SW 1271 (cell line): ENCODE measurements at regions not wholly inside any gene's neighbourhood (a gene's known extent, or its start where the extent isn't known, plus 50 kb on each side); places are given as distances from the start of the nearest gene placed in this dataset.

Experiments used
- DNase-seq, 2 experiments: peaks; one replicate each; lab custom pipeline; 2025; lab: John Stamatoyannopoulos, UW

DNA sequence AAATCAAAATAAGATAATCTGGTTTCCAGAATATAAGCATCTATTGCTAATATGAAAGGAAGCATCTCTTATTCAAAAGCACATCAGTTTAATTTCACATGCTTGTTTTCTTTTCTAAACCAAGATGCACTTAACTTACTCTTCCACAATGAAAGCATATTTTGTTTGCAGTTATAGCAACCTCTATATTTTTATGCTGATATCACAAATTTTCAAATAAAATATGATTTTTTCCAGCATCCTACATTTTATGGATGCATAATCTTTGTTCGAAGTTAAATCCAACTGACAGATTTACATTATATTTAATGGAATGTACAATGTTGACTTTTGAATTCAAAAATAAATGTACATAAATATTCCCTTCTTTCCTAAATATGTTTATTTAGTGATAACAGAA lies 978.3 kb upstream of the B3GALT2 start:
- no peak for DNase-seq

DNA sequence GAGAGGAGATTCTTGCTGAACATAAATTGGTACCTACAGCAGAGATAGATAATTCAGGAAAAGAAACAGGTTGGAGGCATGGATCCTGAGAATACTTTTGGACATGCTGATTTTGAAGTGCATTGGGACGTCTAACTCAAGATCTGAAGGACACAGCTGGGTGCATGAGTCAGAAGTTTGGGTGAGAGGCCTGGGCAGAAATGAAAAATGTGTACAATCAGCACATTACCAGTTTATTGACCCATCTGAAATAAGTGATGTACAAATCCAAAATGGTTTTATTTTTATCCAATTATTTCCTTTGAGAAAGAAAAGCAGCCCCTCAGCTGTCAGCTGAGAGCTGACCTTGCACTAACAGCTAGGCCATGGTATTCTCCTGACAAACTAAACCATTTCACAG lies 975.2 kb upstream of the B3GALT2 start:
- no peak for DNase-seq

- DNase-seq: peak in 1 of 2 experiments; percentile 0
Measured at GRCh38 chr1:194159941-194160340, 973.5 kb upstream of the B3GALT2 start.

GRCh38 chr1:194155962-194156361 lies 969.5 kb upstream of the B3GALT2 start:
- no peak for DNase-seq

DNA sequence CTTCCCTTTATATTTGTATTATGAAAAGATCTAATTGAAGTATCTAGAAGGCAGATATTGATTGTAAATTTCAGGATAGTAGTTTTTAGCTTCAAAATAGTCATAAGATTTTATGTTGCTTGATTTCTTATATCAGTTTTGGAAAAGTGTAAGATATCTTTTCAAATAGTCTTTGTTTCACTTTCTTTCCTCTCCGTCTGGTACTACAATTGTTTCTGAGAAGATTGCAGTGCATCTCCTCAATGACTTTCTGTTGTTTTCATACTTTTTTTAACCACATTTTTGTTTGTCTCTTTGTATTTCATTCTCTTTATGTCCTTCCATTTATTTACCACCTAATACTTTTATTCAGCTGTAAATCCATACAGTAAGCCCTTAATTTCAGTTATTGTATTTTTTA lies 964.6 kb upstream of the B3GALT2 start:
- DNase-seq: no peak

DNA sequence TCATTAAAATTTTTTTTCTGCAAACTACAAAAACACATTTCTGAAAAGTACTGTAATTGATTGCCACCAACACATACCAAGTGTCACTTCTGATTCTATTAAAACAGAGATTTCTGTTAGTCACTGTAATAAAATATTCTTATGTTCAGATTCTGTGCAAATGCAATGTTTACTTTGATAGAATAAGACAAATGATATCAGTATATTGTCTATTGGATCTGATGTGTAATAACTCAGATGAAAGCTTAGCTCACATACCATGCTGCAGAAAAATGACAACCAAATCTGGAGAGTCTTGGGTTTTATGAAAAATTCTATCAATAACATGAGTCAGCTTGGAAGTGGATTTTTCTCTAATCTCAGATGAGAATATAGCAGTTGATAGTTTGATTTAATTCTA lies 963.8 kb upstream of the B3GALT2 start:
- DNase-seq: no peak

DNA sequence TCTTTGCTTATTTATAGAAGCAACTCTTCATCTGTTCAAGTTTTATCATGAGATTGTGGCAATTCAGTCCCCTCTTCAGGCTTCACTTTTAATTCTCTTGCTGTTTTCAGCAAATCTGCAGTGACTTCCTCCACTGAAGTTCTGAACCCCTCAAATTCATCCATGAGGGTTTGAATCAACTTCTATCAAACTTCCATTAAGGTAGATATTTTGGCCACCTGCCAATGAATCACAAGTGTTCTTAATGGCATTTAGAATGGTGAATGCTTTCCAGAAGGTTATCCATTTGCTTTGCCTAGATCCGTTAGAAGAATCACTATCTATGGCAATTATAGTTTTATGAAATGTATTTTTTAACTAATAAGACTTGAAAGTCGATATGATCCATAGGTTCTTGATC lies 946.7 kb upstream of the B3GALT2 start:
- no peak for DNase-seq

DNA sequence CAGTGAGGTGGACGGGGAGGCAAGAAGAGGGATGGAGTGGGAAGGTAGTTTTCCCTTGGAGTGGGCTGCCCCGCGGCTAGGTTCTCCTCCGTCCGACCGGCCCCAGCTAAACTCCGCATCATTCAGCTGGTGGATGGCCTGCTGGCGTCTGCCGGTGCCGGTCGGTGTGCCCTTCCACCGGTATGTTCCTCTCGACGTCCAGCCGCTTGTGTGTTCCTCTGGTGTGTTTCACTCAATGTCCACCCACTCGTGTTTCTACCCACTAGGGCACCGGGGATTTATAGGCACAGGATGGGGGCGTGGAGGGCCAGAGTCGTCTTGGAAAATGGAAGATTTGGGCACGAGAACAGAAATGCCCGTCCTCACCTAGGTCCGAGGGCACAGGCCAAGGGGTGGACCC lies 931.7 kb upstream of the B3GALT2 start:
- DNase-seq: no peak

GRCh38 chr1:194117582-194117981 lies 931.2 kb upstream of the B3GALT2 start:
- DNase-seq: no peak

- no peak for DNase-seq
Measured at GRCh38 chr1:194114288-194114687, 927.9 kb upstream of the B3GALT2 start.

DNA sequence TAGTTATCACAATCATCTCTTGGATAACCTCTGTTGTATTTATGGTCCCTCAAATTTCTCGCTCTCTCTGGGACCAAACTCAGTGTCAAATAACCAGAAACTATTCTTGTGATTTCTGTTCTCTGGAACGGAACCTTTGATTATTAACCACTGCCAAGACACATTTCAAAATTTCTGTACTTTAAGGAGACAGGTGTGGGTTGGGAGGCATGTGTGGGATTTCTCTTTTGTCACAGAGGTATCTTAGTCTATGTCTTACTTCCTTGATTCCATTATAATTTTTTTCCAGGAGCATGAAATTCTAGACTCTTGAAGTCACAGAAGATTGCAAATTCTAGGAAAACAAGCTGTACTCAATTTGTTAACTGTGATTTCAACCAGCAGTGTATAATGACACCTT lies 919.0 kb upstream of the B3GALT2 start:
- DNase-seq: no peak

- DNase-seq: no peak
Measured at GRCh38 chr1:194104247-194104844, 917.9 kb upstream of the B3GALT2 start.

GRCh38 chr1:194103516-194104246 lies 917.3 kb upstream of the B3GALT2 start:
- no peak for DNase-seq

DNA sequence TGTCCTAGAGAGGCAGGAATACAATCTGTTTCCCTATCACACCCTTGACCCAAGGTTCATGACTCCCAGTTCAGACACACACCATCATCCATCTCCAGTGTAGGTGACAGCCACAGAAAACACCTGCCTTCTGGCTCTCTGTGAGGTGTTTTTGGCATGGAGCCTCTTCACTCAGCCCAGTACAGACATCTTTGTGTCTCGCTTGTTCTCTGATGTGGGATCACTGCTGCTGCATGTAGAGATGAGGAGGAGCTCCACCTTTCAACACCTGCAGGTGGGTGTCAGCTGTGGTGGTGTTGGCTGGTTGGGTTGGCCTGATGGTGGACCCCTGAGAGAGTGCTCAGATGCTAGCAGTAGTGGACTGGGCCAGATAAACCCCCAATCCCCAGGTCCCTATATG lies 916.7 kb upstream of the B3GALT2 start:
- no peak for DNase-seq

GRCh38 chr1:194102607-194103006 lies 916.2 kb upstream of the B3GALT2 start:
- no peak for DNase-seq

GRCh38 chr1:194084755-194085154 lies 898.3 kb upstream of the B3GALT2 start:
- DNase-seq: no peak

DNA sequence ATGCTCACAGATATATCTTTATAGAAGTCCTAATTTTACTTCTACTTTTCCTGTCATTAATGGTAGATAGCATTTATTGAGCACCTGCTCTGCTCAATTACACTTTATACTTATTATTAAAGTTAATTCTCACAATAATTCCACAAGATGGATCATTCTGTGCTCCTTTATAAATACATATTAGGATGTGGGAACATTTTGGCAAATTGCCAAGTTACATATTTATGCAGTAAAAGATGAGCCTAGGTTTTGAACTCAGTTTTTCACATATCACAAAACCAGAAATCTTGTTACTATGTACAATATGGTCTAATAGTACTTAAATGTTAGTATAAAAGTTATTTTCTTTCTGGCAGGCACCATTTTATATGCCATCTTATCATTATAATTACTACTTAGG lies 895.0 kb upstream of the B3GALT2 start:
- no peak for DNase-seq

GRCh38 chr1:194080826-194081225 lies 894.4 kb upstream of the B3GALT2 start:
- DNase-seq: no peak

- DNase-seq: no peak
Measured at GRCh38 chr1:194078765-194079164, 892.4 kb upstream of the B3GALT2 start.

DNA sequence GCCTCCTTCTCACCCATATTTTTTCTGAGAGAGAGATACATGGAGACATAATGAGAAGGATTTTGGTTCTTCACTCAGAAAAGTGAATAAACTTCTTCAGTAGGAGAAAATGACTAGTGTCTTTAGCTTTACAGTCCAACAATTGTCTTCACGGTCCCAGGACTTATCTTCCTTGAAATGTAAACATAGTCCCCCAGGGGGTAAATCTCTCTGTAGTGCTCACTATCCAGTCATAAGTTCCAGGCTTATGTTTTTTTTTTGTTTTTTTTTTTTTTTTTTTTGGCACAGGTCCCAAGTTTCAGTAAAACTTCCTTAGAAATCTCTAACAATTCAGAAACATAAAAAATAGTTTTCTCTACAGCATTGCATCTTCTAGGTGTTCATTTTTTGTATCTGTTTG lies 890.2 kb upstream of the B3GALT2 start:
- no peak for DNase-seq

DNA sequence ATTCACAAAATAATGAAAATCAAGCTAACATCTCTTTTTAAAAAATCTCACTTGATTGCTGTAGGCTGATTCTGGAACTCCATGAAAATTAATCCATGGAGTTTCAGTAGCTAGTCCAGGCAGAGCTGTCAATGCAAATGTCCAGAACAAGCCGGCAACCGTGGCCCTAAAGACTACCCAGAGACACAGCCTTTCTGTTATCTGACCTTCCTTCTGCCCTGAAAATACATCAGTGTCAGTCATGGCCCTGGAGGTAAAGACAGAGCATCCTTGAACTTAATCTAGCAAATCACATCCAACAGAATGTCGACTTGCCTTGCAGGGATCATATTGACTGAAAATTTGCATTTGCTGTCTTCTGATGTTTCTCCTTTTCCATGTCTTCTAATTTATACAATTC lies 887.4 kb upstream of the B3GALT2 start:
- DNase-seq: no peak

GRCh38 chr1:194071205-194071604 lies 884.8 kb upstream of the B3GALT2 start:
- DNase-seq: no peak

DNA sequence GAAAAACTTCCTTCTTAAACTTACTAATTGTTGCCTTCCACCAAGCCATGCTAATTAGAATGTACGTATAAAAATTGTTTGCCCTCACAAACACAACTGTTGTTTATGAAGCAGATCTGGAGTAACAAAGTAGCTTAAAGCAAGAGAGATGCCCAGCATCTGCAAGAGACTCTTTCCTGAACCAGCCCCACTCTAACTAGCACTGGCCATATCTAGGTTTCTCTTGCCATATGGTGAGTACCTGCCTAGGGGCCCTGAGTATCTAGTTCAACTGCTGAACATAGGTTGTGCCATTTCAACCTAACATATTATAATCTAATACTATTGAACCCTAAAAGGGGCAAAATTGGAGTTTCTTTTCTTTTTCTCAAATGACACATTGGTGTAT lies 883.4 kb upstream of the B3GALT2 start:
- DNase-seq: no peak

DNA sequence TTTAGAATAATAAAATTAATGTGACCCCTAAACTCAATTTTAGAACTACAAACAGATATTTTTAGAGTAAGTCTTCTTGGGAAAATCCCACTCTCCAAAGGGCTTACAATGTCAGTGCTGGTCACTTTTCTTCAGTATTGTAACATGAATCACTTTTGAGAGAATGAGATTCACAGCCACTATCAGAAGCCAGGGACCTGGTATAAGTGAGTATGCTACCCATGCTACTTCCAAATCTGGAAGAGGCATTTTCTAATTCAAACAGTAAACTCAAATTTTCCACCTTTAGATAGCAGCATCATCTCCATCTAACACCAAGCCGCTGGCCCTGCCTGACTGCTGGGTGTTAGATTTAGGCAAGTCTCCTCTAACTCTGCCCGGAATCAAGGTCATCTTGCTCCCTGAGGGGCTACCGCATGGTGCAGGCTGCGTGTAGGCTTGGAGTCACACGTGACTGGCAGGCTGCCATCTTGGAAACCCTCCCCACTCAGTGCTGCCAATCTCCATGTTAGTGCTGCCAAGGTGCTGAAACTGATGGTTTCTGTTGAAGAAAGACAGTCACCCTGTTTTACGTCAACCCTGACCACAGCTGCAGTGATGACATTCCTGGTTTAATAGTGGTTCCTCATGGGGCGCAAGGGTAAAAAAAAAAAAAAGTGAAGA lies 882.9 kb upstream of the B3GALT2 start:
- no peak for DNase-seq
